ENCODE measurements at regions not wholly inside any gene's neighbourhood (a gene's known extent, or its start where the extent isn't known, plus 50 kb on each side); places are given as distances from the start of the nearest gene placed in this dataset.
"Not testable (repeated sequence)": the region's sequence is repeated elsewhere in the genome, so short reads cannot be mapped to it uniquely, and the experiment has no call there.

DNA sequence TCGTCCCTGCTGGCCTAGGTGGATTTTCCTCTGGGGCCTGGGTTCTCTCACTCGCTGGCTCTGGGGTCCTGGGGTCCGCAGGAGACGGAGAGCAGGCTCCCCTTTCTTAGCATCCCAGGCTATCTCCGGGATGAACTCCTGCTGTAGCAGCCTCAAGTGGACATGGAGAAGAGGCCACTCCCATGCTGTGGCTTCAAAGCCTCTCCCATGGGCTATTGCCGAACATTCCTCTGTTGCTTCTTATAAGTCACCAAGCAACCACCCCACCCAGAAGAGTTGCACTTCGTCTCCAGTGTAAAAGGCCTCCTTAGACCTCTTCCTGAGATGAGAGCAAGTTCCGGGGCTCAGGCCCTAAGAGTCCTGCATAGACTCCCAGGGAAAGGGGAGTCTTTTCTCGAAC lies 124.0 kb upstream of the RCN1 start:
- DNase-seq (ENCODE audit: low read depth): no peak

DNA sequence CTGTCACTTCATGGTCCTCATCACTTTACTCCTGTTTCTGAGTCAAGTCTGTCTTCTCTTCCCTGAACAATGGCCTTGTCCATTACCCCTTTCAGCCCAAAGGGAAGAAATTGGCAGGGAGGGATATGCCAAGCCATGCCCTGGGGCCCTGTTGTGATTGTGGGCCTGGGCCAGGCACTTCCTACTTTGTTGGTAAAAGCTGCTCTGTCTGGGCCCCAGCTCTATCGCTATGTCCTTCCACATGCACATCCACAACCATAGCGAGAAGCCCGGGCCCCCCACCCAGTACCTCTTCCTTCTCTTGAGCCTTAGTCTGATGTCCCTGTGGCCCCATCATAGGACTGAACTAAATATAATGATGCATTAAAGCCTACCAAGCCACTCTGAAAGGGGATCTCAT lies 126.7 kb upstream of the RCN1 start:
- no peak overlapping the region for H3K4me3 ChIP-seq (ENCODE audit: low read depth, low read length)
- DNase-seq (ENCODE audit: low read depth): no peak

More for the DNA sequence above, 124.0 kb upstream of the RCN1 start:
- no peak overlapping the region for H3K4me3 ChIP-seq (ENCODE audit: low read depth, low read length)

- H3K4me3 ChIP-seq (ENCODE audit: low read depth, low read length): no peak overlapping the region
- DNase-seq (ENCODE audit: low read depth): no peak
Observed at GRCh38 chr11:31960126-31960525, 130.7 kb upstream of the RCN1 start.

GRCh38 chr11:31959716-31960115 lies 131.2 kb upstream of the RCN1 start:
- no peak for DNase-seq (ENCODE audit: low read depth)

GRCh38 chr11:31958076-31958735 lies 132.7 kb upstream of the RCN1 start:
- H3K4me3 ChIP-seq (ENCODE audit: low read depth, low read length): no peak overlapping the region
- DNase-seq (ENCODE audit: low read depth): no peak

More at GRCh38 chr11:31959716-31960115, 131.2 kb upstream of the RCN1 start:
- no peak overlapping the region for H3K4me3 ChIP-seq (ENCODE audit: low read depth, low read length)

DNA sequence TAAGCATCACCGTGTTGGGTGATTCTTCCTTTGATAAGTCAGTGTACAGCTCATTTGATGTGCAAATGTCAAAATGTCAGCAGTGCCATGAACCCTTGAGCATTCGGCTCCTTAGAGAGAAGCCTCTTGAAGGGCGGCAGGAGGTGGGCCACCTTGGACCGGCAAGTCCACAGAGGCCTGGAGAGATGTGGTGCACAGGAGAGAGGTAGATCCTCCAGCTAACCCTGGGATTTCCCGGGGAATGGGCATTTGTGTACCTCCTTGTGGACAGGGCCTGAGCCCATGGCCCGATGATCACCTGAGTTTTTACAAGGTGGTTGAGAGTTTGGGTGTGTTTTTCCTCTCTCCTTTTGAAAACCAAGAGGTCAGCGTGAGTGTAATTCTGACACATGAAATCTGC lies 133.2 kb upstream of the RCN1 start:
- no peak overlapping the region for H3K4me3 ChIP-seq (ENCODE audit: low read depth, low read length)

DNA sequence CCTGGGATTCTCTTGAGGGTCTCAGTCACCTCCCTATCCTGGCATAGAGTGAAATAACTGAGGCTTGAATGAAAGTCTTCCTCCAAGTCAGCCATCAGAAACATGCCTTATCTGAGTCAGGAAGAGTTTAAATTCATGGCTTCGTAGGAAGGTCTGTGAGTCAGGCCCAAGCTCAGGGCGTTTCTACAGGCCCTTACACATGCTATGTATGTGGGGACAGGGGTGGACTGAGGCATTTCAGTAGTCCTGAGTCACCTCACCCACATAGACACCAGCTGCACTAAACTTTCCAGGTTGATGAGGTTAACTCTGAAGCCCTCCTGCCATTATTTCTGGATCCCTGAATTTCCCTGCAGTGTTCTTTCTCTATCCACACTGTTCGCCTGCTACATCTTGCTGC lies 134.6 kb upstream of the RCN1 start:
- no peak overlapping the region for H3K4me3 ChIP-seq (ENCODE audit: low read depth, low read length)
- DNase-seq (ENCODE audit: low read depth): no peak

More for the DNA sequence above, 133.2 kb upstream of the RCN1 start:
- DNase-seq (ENCODE audit: low read depth): no peak

GRCh38 chr11:31955838-31956237 lies 135.0 kb upstream of the RCN1 start:
- DNase-seq (ENCODE audit: low read depth): no peak
- H3K4me3 ChIP-seq (ENCODE audit: low read depth, low read length): no peak overlapping the region

DNA sequence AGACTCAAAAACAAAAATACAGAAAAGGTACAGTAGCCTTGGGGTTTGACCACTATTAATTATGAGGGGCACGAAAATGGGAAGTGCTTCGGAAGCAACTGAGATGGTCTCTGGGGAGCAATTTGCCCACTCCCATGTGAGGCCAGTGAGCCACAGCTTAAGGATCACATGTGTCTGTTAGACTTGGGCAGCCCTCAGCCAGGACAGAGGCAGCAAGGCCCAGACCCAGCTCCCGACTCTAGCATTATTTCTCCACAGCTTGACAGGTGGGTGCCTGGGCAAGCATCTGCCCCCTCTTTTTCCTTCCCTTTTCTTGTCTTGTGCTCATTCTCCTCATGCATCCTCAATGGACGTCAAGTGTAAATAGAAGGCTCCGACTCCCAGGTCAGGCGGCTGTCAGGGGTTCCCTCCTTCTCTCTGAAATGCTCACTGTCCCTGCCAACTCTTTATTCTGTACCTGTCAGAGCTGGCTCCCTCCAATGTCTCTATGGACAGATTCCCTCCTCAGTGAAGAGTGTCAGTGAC lies 137.0 kb upstream of the RCN1 start:
- DNase-seq (ENCODE audit: low read depth): no peak
- H3K4me3 ChIP-seq (ENCODE audit: low read depth, low read length): no peak overlapping the region

- DNase-seq (ENCODE audit: low read depth); H3K4me3 ChIP-seq (ENCODE audit: low read depth, low read length): not testable (repeated sequence)
Observed at GRCh38 chr11:31949733-31950200, 138.6 kb upstream of the PAX6 start.

- H3K4me3 ChIP-seq (ENCODE audit: low read depth, low read length): no peak overlapping the region
- no peak for DNase-seq (ENCODE audit: low read depth)
Observed at GRCh38 chr11:31947051-31947450, 135.9 kb upstream of the PAX6 start.

GRCh38 chr11:31943056-31943780 lies 132.1 kb upstream of the PAX6 start:
- no peak for DNase-seq (ENCODE audit: low read depth)
- no peak overlapping the region for H3K4me3 ChIP-seq (ENCODE audit: low read depth, low read length)

- no peak overlapping the region for H3K4me3 ChIP-seq (ENCODE audit: low read depth, low read length)
- peak; percentile 14 for DNase-seq (ENCODE audit: low read depth)
Observed at GRCh38 chr11:31940371-31941037, 129.4 kb upstream of the PAX6 start.

- H3K4me3 ChIP-seq (ENCODE audit: low read depth, low read length): no peak overlapping the region
- DNase-seq (ENCODE audit: low read depth): no peak
Observed at GRCh38 chr11:31939004-31939403, 127.9 kb upstream of the PAX6 start.

GRCh38 chr11:31936312-31936711 lies 125.2 kb upstream of the PAX6 start:
- no peak overlapping the region for H3K4me3 ChIP-seq (ENCODE audit: low read depth, low read length)
- no peak for DNase-seq (ENCODE audit: low read depth)

DNA sequence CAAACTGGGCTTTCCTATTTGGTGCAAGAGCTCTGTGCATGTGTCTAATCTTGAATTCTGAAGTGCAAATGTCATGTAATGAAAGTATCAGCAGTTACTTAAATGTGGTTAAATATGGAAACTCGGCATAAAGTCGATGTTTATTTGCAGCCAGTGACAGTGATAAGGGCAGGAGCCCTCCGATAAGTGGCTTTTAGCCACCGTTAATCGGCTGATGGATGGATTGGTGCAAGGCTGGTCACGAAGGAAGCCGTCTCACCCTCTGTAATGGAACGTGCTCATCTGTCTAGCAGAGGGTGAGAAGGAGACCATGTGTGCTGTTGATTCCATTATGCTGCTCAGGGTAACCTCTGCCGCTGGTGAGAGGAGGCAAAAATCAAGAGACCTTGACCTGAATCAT lies 121.8 kb upstream of the PAX6 start:
- no peak for DNase-seq (ENCODE audit: low read depth)
- H3K4me3 ChIP-seq (ENCODE audit: low read depth, low read length): no peak overlapping the region

GRCh38 chr11:31927982-31928381 lies 116.9 kb upstream of the PAX6 start:
- no peak for DNase-seq (ENCODE audit: low read depth)

DNA sequence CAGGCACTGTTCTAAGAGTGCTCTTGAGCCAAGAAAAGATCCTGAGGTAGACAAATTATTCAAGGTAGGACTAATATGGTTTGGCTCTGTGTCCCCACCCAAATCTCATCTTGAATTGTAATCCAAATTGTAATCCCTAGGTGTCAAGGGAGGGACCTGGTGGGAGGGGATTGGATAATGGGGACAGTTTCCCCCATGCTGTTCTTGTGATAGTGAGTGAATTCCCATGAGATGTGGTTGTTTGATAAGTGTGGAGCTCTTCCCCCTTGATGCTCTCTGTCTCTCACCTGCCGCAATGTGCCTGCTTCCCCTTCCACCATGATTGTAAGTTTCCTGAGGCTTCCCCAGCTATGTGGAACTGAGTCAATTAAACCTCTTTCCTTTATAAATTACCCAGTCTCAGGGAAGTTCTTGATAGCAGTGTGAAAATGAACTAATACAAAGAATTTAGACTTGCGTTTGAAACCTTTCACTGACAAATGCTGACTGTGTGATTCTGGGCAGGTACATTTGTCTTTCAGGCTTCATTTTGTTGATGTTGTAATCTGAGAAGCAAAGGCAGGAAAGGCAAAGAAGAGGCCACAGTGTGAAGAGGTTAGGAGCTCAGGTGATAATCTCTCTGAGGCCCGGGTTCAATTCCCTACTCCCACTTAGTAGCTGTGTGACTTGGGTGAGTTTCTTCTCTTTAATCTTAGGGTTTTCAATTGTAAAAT lies 115.8 kb upstream of the PAX6 start:
- H3K4me3 ChIP-seq (ENCODE audit: low read depth, low read length): no peak overlapping the region
- no peak for DNase-seq (ENCODE audit: low read depth)

More at GRCh38 chr11:31927982-31928381, 116.9 kb upstream of the PAX6 start:
- H3K4me3 ChIP-seq (ENCODE audit: low read depth, low read length): no peak overlapping the region

DNA sequence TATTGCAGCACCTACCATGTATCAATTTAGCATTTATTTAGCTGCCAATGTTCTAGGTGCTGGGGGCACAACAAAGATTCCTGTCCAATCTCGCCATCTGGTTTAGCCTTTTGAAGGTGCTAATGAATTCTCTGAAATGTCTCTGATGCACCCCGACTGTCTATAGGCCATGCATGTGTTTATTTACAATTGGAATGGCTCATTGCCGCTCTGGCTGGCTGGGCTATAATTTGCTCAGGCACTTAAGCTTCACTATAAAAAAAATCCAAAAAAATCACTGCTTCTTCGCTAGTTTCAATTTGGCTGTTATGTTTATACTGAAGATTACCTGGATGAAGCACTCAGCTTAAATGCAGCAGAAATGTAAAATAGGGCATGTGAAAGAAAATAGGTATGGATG lies 115.0 kb upstream of the PAX6 start:
- no peak overlapping the region for H3K4me3 ChIP-seq (ENCODE audit: low read depth, low read length)
- DNase-seq (ENCODE audit: low read depth): no peak

GRCh38 chr11:31922450-31922849 lies 111.3 kb upstream of the PAX6 start:
- DNase-seq (ENCODE audit: low read depth): no peak
- H3K4me3 ChIP-seq (ENCODE audit: low read depth, low read length): no peak overlapping the region

All from skeletal muscle cell (primary cell).